ENCODE measurements at regions not wholly inside any gene's neighbourhood (a gene's known extent, or its start where the extent isn't known, plus 50 kb on each side); places are given as distances from the start of the nearest gene placed in this dataset.

GRCh38 chr2:84214455-84214854 is 244.6 kb downstream of the SUCLG1 start:
- TF ChIP-seq CTCF (IDR thresholded peaks at IDR 0.05; ENCODE audit: low read length) (no peak), EZH2 (IDR thresholded peaks at IDR 0.05; ENCODE audit: borderline replicate concordance, low read length) (no peak)
